ENCODE measurements at regions not wholly inside any gene's neighbourhood (a gene's known extent, or its start where the extent isn't known, plus 50 kb on each side); places are given as distances from the start of the nearest gene placed in this dataset.
"Not testable (repeated sequence)": the region's sequence is repeated elsewhere in the genome, so short reads cannot be mapped to it uniquely, and the experiment has no call there.

DNA sequence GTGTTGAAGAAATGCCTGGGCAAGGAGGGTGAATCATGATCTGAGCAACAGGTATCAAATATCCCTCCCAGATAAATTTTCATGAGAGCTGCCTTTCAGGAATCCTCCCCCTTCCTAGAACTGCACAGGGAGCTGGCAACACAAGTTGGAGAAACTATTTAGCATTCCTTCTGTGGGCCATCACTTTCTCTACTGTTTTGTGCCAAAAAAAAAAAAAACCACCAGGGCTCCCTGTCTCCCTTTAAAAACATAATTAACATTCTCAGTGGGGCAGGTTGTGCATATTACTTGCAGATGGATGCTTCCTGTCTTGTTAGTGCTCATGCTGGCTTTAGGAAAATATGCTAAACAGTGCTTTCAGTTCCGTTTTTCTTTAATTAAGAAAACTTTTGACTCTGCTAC, 234.9 kb upstream of the LMCD1 start:
- DNase-seq = no peak

DNA sequence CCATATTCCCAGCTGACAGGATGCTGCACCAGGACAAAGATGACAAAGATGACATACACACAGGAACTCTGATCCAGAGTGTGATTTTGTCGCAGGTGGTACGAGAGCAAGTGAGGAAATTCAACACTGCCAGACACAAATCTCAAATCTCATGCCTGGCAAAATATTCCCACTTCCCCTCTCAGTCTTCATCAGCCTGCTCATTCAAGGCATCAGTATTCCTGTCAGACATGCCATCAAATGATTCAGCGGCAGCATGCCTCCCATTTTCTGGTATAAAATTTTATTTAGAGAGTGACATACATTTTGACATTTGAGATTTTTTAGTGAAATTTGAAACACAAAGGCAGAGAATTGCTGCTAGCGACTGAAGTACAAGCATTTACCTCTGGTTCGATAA, 228.1 kb upstream of the LMCD1 start:
- DNase-seq = no peak

DNA sequence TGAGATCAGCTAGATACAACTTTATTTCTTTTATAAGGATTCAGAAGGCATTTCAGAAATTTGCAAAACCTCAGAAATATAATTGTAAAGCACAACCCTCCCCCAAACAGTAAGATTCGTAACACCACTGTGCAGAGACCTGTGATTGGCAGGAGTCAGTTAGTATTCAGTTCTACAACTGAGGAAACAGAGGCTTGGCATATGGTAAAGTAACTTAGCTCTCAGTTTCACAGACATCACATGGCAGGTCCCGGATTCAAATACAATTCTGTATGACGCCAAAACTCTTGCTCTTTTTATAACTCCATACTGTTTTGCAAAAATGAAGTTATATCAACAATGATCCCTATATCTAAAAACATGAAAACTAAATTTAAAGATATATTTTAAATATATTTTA, 225.6 kb upstream of the LMCD1 start:
- DNase-seq = no peak

DNA sequence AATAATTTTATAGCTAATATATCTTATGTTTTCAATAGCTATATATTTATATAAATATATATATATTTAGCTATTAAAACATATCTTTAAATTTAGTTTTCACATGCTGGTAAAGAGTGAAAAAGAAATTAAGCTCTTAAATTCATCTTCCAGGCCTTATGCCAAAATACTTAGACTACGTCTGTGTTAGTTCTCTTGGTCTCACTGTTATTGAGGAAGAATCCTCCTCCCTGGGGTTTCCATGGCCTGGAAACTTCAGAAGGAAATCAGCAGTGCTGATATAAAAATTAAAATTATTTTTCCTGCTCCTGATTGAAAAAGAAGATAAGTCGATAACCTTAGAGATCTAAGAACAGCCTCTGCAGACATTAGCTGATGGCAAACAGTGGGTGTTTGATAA, 225.1 kb upstream of the LMCD1 start:
- no peak for DNase-seq

DNA sequence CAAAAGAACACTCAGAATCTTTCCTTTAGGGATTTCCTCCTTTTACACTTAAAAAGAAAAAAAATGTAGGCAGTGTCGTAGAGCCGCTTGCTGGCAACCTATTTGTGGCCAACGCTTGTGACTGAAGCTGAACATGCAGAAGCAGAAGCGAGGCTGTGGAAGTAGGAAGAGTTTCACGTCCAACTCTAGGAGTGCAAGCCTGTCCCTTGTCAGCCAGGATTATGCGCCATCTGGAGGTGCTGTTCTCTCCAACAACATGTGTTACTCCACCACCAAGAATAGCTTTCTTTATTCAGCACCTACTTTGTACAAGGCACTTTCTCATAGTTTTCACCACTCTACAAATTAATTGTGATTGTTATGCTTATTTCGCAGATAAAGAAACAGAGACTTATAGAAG, 223.2 kb upstream of the LMCD1 start:
- DNase-seq = no peak

DNA sequence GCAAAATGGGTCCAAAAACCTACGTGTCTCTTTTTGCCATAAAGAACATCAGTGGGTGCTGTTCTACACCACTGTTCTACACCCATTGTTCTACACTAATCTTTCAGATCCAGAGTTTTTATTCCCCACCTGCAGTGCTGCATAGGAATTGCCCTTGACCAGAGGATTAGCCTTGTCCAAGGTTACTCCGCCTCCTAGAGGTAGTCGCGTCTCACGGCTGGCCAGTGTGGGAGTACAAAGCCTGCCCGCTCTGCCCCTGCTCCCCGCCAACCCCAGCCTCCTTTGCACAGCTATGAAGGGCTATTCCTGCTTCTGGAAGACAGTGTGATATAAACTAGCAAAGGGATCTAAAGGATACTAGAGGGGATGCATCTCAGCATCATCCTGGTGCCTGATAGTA, 222.1 kb upstream of the LMCD1 start:
- DNase-seq = no peak

DNA sequence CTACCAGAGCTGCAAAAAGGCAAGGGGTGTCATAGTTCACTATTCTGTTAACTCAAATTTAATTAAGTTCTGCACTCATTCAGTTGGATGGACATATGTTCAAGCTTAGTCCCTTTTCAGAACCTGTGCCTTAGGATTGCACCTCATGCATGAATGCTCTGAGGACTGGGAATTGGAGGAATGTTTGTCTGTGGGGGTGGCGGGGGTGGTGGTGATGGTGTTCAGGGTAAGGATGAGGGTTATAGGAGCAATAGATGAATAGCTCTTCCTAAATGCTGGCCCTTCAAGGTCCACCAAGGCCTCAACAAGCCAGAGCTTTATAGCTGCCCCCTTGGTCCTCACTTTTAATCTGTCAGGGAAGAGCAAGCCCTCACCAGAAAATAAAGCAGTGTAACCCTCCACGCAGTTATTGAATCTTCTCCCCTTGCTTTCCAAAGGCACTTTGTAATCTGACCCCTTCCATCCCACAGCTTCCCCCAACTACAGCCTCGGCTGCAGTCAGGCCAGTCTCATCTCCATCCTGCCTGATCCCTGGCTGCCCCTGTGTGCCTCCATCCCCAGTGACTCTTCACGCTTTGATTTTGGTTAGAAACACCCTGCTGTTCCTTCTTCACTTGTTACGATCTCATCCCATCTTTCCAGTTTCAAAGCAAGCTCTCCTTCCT, 221.6 kb upstream of the LMCD1 start:
- DNase-seq = no peak

DNA sequence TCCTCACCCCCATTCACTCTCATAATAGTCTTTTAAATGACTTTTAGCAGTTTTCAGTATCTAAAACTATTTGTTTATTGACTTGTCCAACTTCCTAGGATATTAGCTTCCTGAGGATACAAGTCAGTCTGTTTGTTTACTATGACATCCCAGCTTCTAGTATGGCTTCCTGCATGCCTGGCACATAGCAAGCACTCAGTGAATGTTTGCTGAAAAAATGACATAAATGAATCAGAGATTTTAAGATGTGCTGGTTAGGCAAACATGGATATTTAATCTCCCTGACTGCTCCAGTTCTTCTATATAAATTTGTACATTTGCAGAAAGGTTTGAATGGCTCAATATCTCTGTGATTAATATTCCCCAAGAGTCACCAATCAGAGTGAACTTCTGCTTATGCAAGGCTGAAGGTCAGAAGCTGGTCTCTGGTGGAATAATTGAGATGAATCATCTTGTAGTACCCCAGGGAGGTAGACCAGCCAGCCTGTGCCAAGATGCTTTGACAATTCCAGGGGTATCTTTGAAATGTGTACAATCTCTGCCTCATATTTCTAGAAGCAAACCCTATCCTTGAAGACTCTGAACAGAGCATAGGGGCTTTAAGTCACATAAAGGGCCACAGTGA, 219.0 kb upstream of the LMCD1 start:
- no peak for DNase-seq

DNA sequence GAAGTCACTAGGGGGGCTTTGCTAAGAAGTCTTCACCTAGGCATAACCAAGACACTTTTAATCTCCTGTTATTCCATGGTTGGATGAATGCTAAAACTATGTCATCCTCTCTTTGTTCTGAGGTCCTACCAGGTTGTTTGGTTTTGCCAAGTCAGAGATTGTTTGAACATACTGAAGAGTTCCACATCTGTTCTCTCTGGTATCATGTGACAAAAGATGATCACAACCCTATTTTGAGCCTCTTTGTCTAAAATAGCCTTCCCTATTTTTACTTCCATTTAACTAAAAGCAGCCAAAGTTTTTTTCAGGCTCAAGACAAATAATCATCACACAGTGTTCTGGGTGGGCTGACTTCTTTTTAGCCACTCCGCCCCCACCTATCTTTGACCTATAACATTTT, 218.4 kb upstream of the LMCD1 start:
- DNase-seq = no peak

DNA sequence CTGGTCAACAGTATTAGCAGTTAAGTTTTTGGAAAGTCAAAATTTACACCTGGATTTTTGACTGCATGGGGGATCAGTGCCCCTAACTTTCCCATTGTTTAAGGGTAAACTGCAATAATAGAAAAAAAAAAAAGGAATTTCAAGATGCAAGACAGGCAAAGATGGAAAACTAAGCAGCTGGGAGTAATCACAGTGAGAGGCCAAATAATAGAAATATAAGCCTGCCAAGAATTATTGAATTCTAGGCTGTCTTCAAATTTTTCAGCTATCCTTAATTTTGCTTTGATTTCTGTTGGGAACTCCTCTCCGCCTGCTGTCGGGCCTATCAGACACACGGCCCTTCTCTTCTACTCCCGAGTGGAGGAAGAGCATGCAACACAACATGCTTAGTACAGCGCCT, 215.5 kb upstream of the LMCD1 start:
- no peak for DNase-seq

DNA sequence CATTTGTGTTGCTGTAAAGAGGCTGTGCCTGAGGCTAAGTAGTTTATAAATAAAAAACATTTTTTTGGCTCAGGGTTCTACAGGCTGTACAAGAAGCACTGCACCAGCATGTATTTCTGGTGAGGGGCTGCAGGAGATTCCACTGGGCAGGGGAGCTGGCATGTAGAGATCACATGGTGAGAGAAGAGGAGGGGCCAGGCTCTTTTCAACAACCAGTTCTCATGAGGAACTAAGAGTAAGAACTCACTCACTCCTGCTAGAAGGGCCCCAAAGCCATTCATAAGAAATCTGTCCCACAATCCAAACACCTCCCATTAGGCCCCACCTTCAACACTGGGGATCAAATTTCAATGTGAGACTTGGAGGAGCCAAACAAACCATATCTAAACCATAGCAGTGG, 214.9 kb upstream of the LMCD1 start:
- no peak for DNase-seq

DNA sequence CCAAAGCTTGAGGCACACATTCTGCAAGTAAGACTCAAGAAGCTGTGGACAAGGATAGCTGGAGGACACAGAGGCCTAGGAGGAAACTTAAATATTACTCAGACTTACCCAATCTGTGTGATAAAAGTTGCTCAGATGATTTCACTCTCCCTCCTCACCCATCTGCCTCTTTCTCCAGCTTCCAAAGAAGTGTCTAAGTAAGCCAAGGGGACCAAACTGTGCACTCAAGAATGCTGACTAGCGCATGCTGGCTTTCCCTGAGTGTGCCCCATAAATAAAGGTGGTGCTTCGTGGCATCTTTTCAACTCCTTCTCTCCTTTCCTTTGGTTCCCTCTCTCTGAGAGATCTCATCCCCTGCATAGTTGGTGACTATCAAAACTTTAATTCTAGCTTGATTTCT, 211.0 kb upstream of the LMCD1 start:
- DNase-seq = no peak

DNA sequence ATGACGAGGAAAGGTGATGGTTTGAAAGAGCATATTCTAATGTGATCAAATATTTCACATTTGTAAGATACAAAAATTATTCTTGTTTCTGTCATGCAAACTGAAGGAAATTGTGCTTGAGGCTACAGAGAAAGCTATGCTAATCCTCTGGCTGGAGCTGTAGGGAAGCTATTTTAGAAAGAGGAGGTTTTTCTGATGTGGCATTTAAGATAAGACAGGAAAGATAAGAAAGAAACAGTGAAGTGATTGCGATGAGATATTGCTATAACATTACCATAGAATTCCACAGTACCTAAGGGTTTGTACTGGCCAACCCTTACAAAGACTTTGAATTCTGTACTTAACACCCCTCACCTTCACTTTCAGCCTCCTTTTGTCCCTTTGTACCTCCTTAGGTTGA, 205.2 kb upstream of the LMCD1 start:
- DNase-seq = no peak

DNA sequence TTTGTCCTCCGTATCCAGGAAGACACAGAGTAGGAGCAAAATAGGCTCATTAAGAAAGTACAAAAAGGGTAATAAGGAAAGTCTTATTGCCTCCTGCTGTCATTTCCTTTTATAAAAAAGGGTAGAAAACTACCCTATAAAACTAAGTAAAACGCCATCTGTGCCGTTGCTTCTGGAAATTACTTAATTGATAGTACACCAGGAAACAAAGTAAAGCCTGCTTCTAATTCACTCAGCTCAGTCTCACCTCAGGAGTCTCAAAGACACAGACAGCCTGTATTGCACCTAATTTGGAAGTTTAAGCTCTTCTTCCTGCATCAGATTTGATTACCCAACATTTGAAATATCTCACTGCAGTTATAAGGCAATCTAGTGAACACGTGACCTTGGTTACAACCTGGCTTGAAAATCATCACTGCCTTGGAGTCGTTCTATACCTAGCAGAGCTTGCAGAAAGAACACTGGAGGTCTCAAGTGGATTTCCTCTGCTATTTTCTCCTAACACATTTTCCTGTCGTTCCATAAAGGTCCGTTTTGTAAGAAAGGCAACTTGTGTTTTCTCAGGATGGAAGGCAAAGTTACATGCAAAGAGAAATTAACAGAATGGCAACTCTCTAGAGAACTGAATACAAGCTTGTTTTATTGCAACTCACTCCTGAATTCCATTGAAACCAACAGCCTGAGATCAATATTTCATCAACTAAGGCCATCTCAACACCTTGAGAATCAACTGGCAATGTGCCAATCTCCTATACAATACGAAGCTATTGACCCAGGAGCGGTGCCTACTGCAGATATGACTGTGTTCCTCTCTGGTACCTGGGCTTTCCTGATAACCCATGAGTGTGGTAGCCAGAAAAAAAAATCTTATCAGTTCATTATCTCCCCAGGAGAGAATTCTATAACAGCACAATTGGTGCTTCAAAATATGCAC, 203.3 kb upstream of the LMCD1 start:
- DNase-seq = no peak

DNA sequence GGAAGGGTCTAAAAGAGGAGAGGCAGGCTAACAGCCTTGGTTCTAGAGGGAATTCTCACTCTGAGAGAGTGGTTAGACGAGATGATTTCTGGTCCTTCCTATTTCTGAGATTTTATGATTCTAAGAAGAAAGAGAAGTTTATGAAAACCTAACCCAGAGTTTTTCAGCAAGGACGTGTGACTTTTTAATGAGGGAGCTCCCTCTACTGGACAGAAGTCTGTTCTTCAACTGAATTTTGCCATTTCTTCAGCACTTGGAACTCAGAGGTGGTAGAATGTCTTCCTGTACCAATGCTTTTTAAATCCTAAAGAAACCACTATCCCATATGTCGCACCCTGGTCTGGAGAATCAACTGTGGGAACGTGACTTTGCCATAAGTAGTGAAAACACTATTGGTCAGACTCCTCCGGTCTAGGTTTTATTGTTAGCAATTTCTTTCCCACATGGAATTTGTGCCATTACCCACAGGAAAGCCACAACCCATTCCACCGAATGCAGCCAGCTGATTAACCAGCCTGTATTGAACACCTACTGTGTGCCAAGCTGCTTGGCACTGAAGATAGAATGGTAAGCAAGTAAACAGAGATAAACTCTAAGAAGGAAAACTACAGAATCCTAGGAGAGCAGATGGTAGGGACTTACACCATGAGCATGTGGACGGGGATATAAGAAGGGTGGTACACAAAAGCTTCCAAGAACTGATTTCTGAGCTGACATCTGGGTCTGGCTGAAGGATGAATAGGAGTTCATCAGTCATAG, 199.5 kb upstream of the LMCD1 start:
- no peak for DNase-seq

DNA sequence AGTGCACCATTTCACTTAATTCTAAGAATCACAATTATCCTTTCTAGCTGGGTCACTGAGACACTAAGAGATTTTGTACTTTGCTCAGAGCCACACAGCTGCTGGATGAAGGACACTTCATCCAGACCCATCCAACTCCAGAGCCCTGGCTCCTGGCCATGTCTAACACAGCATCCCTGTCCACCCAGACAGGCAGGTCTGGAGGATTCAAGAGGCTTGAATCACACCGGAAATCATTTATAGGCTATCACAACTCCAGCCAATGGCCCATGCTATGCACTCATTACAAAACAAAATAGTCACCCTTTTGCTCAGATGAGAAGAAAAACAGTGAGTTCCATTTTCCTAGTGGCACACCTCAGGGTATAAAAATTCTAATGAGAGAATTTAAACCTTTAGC, 198.2 kb upstream of the LMCD1 start:
- no peak for DNase-seq

DNA sequence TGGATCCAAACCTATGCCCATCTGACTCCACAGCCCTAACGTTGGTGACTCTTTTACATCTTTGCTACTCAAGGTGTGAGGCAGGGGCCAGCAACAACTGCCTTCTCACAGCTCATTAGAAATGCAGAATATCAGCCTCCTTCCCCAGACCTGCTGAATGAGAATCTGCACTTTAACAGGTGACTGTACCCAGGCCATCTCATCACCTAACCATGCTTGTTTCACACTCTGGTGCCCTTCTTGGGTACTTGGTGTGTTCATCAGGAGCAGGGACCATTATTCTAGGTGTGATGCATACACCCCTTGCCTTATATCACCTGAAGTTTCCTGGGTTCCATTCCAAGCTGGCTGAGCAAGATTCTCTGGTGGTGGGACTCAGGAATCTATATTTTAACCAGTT, 196.3 kb upstream of the LMCD1 start:
- DNase-seq = no peak

DNA sequence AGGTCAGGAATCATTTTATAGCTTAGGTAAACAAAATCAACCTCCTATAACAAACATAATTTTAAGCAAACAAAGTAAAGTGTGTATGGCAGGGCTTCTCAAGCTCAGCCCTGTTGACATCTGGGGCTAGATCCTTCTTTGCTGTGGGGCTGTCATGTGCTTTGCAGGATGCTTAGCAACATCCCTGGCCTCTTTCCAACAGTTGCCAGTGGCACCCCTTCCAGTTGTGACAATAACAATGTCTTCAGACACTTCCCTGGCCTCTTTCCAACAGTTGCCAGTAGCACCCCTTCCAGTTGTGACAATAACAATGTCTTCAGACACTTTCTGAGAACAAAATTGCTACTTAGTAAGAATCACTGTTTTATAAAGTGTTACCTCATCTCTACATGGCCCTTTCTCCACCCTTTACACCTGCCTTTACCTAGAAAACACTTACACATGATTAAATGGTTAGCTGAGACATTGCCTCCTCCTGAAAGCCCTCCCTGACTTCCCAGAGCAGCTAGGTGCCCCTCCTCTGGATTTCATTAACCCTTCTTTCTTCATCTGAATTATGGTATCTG, 194.0 kb upstream of the LMCD1 start:
- DNase-seq = no peak

DNA sequence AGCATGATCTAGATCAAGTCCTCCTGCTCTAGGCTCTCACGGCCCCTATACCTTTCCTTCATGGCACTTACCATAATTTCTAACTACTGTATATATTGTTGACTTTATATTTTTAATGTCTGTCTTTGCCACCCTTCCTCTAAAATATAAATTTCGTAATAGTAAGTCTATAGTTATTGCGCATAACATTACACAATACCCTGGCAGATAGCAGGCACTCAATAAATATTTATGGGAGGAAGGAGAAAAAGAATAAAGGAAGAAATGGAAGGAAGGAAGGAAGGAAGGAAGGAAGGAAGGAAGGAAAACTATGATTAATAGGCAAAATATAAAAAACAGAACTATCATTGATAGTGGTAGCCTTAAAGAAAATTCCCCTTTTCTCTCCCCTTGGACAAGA, 190.3 kb upstream of the LMCD1 start:
- no peak for DNase-seq

DNA sequence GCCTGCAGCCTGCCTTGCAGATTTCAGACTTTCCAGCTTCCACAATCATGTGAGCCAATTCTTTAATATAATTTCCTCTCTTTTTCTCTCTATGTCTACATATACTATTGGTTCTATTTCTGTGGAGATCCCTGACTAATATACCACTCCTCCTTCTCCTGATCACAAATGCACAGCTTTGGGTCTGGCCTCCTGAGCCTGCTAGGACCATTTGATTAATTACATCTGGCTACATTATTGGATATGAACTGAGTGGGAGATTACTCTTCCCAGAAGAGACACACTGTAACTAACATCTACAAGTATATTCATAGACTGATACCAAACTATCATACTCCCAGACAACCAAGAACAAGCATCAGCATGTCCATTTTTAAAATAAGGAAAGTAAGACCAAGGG, 188.9 kb upstream of the LMCD1 start:
- no peak for DNase-seq

DNA sequence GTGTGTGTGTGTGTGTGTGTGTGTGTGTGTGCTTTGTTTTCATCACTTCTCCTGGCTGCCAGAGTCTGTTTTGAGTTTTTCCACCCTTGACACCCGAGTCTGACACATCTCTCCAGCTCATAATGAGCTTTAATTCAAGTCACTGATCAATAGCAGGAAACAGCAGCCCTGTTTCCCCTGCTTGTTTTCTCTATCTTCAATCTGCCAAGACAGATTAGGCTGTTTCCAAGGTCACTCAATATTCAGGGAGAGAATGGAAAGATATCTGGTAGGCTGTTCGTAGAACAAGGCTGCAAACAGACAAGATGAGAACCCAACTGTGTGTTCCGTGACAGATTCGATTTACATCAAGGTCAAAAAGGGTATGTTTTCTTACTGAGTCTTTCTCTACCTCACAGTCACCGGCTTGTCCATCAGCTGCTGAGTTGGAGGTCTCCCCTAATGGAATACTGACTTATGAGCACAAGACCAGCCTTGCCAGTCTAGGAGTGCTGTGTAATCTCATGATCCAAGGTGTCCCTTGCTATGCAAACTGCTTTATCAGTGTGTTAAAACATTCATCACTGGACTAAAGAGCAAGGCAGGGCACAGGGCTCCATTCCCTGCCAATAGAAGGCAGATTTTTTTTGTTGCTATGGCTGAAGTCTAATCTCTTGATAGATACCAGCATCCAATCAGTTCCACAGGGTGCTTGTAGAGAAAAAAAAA, 187.9 kb upstream of the LMCD1 start:
- no peak for DNase-seq

DNA sequence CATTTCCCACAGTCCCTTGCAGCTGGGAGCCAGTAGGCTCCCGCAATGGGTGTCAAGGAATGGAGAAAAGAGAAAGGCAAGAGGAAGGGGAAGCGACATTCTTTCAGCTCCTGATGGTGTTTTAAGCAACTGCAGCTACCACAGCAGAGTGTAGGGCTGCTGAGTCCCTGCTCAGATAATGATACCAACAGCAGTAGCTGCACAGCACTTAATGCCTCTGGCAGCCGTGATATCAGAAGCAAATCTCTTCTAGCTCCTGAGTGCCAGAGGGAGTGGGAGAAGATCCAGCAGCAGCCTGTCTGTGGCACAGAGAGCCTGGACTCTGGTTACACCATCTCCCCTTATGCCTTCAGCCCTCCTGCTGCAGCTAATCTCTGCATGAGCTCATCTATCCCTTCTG, 186.1 kb upstream of the LMCD1 start:
- DNase-seq = not testable (repeated sequence)

Measured in activated CD4-positive, alpha-beta T cell treated with anti-CD3 and anti-CD28 coated beads, Interleukin-2, amount 50 U/mL, for 1 hour (primary cell).